Uterus (tissue), 3 donors: ENCODE measurements at regions not wholly inside any gene's neighbourhood (a gene's known extent, or its start where the extent isn't known, plus 50 kb on each side); places are given as distances from the start of the nearest gene placed in this dataset.
A peak's percentile ranks its signal among the peaks of the same experiment; 100 is the strongest.

ENCODE experiments used
- DNase-seq, 2 donors: peaks; one replicate each; pipeline ENCODE4 v3.0.0-alpha.2; 2019 to 2020
- H3K27ac ChIP-seq, 2 donors: fragments of 200-600 bp; sonication (generic); 1 replicate in 1 of 2; 2 replicates in 1 of 2; pipeline ENCODE4 v1.5.1; 2016 to 2018
- H3K27me3 ChIP-seq, 2 donors: fragments of 200-600 bp; sonication (generic); one replicate each; pipeline ENCODE4 v1.5.1; 2018 to 2019; ENCODE audit warnings: control low read depth in 1 of 2
- H3K36me3 ChIP-seq, 2 donors: fragments of 200-600 bp; sonication (generic); one replicate each; pipeline ENCODE4 v1.5.1; 2019; ENCODE audit warnings: control low read depth in 1 of 2
- H3K4me1 ChIP-seq, 2 donors: fragments of 200-600 bp; sonication (generic); one replicate each; pipeline ENCODE4 v1.5.1; 2018 to 2019; ENCODE audit warnings: control low read depth in 1 of 2
- H3K4me3 ChIP-seq, 2 donors: fragments of 200-600 bp; sonication (generic); 1 replicate in 1 of 2; 2 replicates in 1 of 2; pipeline ENCODE4 v1.5.1; 2018 to 2019; ENCODE audit warnings: mild to moderate bottlenecking in 1 of 2
- H3K9me3 ChIP-seq, 2 donors: fragments of 200-600 bp; sonication (generic); one replicate each; pipeline ENCODE4 v1.5.1; 2019; ENCODE audit warnings: control low read depth in 1 of 2
- CTCF ChIP-seq, 4 experiments: fragments of 200-600 bp in 2 of 4; fragments of 450-650 bp in 2 of 4; sonication (generic) in 2 of 4; IDR thresholded peaks; one replicate each; pipeline ENCODE4 v1.5.1; 2016 to 2019; ENCODE audit warnings: antibody characterized with exemption in 4 of 4, mild to moderate bottlenecking in 2 of 4, moderate library complexity in 1 of 4
- POLR2A ChIP-seq, 2 donors: fragments of 450-650 bp; IDR thresholded peaks; one replicate each; pipeline ENCODE4 v1.6.1; 2016; ENCODE audit warnings: antibody characterized with exemption in 2 of 2, mild to moderate bottlenecking in 1 of 2, moderate library complexity in 1 of 2
- intact Hi-C: fragments of 100-400 bp; cut with DNase I; formaldehyde crosslinking; loops from one replicate; pipeline ENCODE4 v1.15.1; 2023; ENCODE audit warnings: low total_unique reads
- donor health status: DM: yes; HTN: yes; CAD: no.

- TF ChIP-seq CTCF (IDR thresholded peaks at IDR 0.05): no peak
- H3K9me3 ChIP-seq: no peaks in the 10 kb centered on the region
- no peak overlapping the region for H3K4me3 ChIP-seq
- no peaks in the 10 kb centered on the region for H3K27me3 ChIP-seq
- no peak overlapping the region for H3K27ac ChIP-seq
- intact Hi-C loops: no loop called here
- H3K4me1 ChIP-seq: no peaks in the 10 kb centered on the region
- no peak for DNase-seq
- no peaks in the 10 kb centered on the region for H3K36me3 ChIP-seq
Measured at GRCh38 chr16:80375973-80376372, 164.8 kb upstream of the DYNLRB2 start.

- H3K4me3 ChIP-seq: no peak overlapping the region
- H3K9me3 ChIP-seq: no peaks in the 10 kb centered on the region
- DNase-seq: no peak
- H3K4me1 ChIP-seq: no peaks in the 10 kb centered on the region
- intact Hi-C loops: no loop called here
- H3K27me3 ChIP-seq: no peaks in the 10 kb centered on the region
- no peak overlapping the region for H3K27ac ChIP-seq
- H3K36me3 ChIP-seq: no peaks in the 10 kb centered on the region
- TF ChIP-seq POLR2A (IDR thresholded peaks at IDR 0.05) (no peak), CTCF (IDR thresholded peaks at IDR 0.05) (no peak)
Measured at GRCh38 chr16:80375513-80375912, 165.3 kb upstream of the DYNLRB2 start.

- Histone ChIP-seq H3K27me3 (no peaks in the 10 kb centered on the region), H3K4me1 (no peaks in the 10 kb centered on the region), H3K27ac (no peak overlapping the region), H3K36me3 (no peaks in the 10 kb centered on the region), H3K4me3 (no peak overlapping the region), H3K9me3 (no peaks in the 10 kb centered on the region)
- intact Hi-C loops: no loop called here
- DNase-seq: no peak
- TF ChIP-seq POLR2A (IDR thresholded peaks at IDR 0.05) (no peak), CTCF (IDR thresholded peaks at IDR 0.05) (no peak)
Measured at GRCh38 chr16:80372341-80372740, 168.5 kb upstream of the DYNLRB2 start.

- no peak overlapping the region for H3K27ac ChIP-seq
- intact Hi-C loops: no loop called here
- no peaks in the 10 kb centered on the region for H3K36me3 ChIP-seq
- H3K4me3 ChIP-seq: no peak overlapping the region
- H3K27me3 ChIP-seq: no peaks in the 10 kb centered on the region
- no peaks in the 10 kb centered on the region for H3K9me3 ChIP-seq
- peak; percentile 51 to 78 (median 70) for TF ChIP-seq CTCF (IDR thresholded peaks at IDR 0.05)
- no peak for TF ChIP-seq POLR2A (IDR thresholded peaks at IDR 0.05)
- DNase-seq: peak; percentile 52 to 66
- no peaks in the 10 kb centered on the region for H3K4me1 ChIP-seq
Measured at GRCh38 chr16:80369138-80369958, 171.4 kb upstream of the DYNLRB2 start.

GRCh38 chr16:80367037-80367658 lies 173.6 kb upstream of the DYNLRB2 start:
- no peaks in the 10 kb centered on the region for H3K36me3 ChIP-seq
- H3K4me1 ChIP-seq: no peaks in the 10 kb centered on the region
- intact Hi-C loops: no loop called here
- no peak overlapping the region for H3K27ac ChIP-seq
- DNase-seq: no peak
- H3K4me3 ChIP-seq: no peak overlapping the region
- no peaks in the 10 kb centered on the region for H3K9me3 ChIP-seq
- TF ChIP-seq POLR2A (IDR thresholded peaks at IDR 0.05): no peak
- TF ChIP-seq CTCF (IDR thresholded peaks at IDR 0.05): no peak
- no peaks in the 10 kb centered on the region for H3K27me3 ChIP-seq
